H9 (cell line): ENCODE measurements at regions not wholly inside any gene's neighbourhood (a gene's known extent, or its start where the extent isn't known, plus 50 kb on each side); places are given as distances from the start of the nearest gene placed in this dataset.

ENCODE experiments used
- DNase-seq: peaks from one replicate; pipeline ENCODE4 v3.0.0-alpha.2; 2017
- H2AFZ ChIP-seq: one replicate; pipeline ENCODE4 v1.6.1; 2013; ENCODE audit warnings: mild to moderate bottlenecking, low read length, control low read depth, moderate library complexity
- H2AK5ac ChIP-seq: 2 replicates; pipeline ENCODE4 v1.6.1; 2013; ENCODE audit warnings: low read length, control low read depth, mixed read lengths; ENCODE audit not compliant: insufficient read length
- H2BK120ac ChIP-seq: one replicate; pipeline ENCODE4 v1.6.1; 2013; ENCODE audit warnings: low read depth, mild to moderate bottlenecking, low read length, control low read depth, inconsistent platforms; ENCODE audit not compliant: poor library complexity, severe bottlenecking
- H2BK12ac ChIP-seq: 2 replicates; pipeline ENCODE4 v1.6.1; 2013; ENCODE audit warnings: low read length, control low read depth, mixed read lengths, low read depth; ENCODE audit not compliant: insufficient read length
- H2BK15ac ChIP-seq: 2 replicates; pipeline ENCODE4 v1.6.1; 2013; ENCODE audit warnings: low read depth, low read length, control low read depth
- H2BK20ac ChIP-seq: one replicate; pipeline ENCODE4 v1.6.1; 2013; ENCODE audit warnings: low read depth, mild to moderate bottlenecking, low read length, control low read depth, inconsistent platforms; ENCODE audit not compliant: poor library complexity, severe bottlenecking
- H2BK5ac ChIP-seq: 2 replicates; pipeline ENCODE4 v1.6.1; 2013; ENCODE audit warnings: low read length, control low read depth, mixed read lengths; ENCODE audit not compliant: insufficient read length
- H3K14ac ChIP-seq: 2 replicates; pipeline ENCODE4 v1.6.1; 2013; ENCODE audit warnings: low read length, control low read depth; ENCODE audit not compliant: insufficient read depth
- H3K18ac ChIP-seq: 2 replicates; pipeline ENCODE4 v1.6.1; 2013; ENCODE audit warnings: low read depth, mild to moderate bottlenecking, mixed read lengths, low read length, control low read depth; ENCODE audit not compliant: insufficient read length
- H3K23ac ChIP-seq: 2 replicates; pipeline ENCODE4 v1.6.1; 2013; ENCODE audit warnings: low read length, control low read depth, mixed read lengths, low read depth; ENCODE audit not compliant: insufficient read length
- H3K23me2 ChIP-seq: 2 replicates; pipeline ENCODE4 v1.6.1; 2013; ENCODE audit warnings: low read depth, mild to moderate bottlenecking, mixed read lengths, low read length, control low read depth; ENCODE audit not compliant: insufficient read length, poor library complexity, severe bottlenecking
- H3K27ac ChIP-seq: 2 replicates; pipeline ENCODE4 v1.5.1; 2013; ENCODE audit warnings: low read length, control low read depth, mixed read lengths, low read depth; ENCODE audit not compliant: insufficient read length
- H3K27me3 ChIP-seq: 2 replicates; pipeline ENCODE4 v1.6.1; 2013; ENCODE audit warnings: low read length, control low read depth, inconsistent platforms; ENCODE audit not compliant: insufficient read depth
- H3K4ac ChIP-seq: 2 replicates; pipeline ENCODE4 v1.6.1; 2013; ENCODE audit warnings: low read depth, mild to moderate bottlenecking, control low read depth, inconsistent platforms, low read length, moderate library complexity
- H3K4me1 ChIP-seq: 2 replicates; pipeline ENCODE4 v1.6.1; 2013; ENCODE audit warnings: low read length, control low read depth, inconsistent platforms; ENCODE audit not compliant: insufficient read depth
- H3K4me2 ChIP-seq: 2 replicates; pipeline ENCODE4 v1.6.1; 2013; ENCODE audit warnings: low read length, control low read depth, mixed read lengths; ENCODE audit not compliant: insufficient read length, insufficient read depth
- H3K56ac ChIP-seq: 2 replicates; pipeline ENCODE4 v1.6.1; 2013; ENCODE audit warnings: low read depth, mild to moderate bottlenecking, mixed read lengths, low read length, control low read depth; ENCODE audit not compliant: insufficient read length
- H3K79me1 ChIP-seq: 2 replicates; pipeline ENCODE4 v1.6.1; 2013; ENCODE audit warnings: low read depth, mild to moderate bottlenecking, moderate library complexity, low read length, control low read depth, inconsistent platforms; ENCODE audit not compliant: insufficient read depth, poor library complexity, severe bottlenecking
- H3K79me2 ChIP-seq: 2 replicates; pipeline ENCODE4 v1.6.1; 2013; ENCODE audit warnings: low read length, control low read depth, inconsistent platforms; ENCODE audit not compliant: insufficient read depth
- H3K9ac ChIP-seq: 2 replicates; pipeline ENCODE4 v1.6.1; 2013; ENCODE audit warnings: low read length, control low read depth, mixed read lengths; ENCODE audit not compliant: insufficient read length; ENCODE audit errors: extremely low read depth
- H3K9me3 ChIP-seq: one replicate; pipeline ENCODE4 v1.6.1; 2013; ENCODE audit warnings: low read depth, low read length, inconsistent platforms; ENCODE audit not compliant: control insufficient read depth
- H3T11ph ChIP-seq: one replicate; pipeline ENCODE4 v1.6.1; 2013; ENCODE audit warnings: mild to moderate bottlenecking, low read length, control low read depth, inconsistent platforms
- H4K20me1 ChIP-seq: one replicate; pipeline ENCODE4 v1.6.1; 2013; ENCODE audit not compliant: control insufficient read depth, insufficient read length, insufficient read depth
- H4K5ac ChIP-seq: 2 replicates; pipeline ENCODE4 v1.6.1; 2013; ENCODE audit warnings: low read depth, mild to moderate bottlenecking, mixed read lengths, low read length, control low read depth; ENCODE audit not compliant: insufficient read length
- H4K8ac ChIP-seq: replicated peaks from 2 replicates; pipeline ENCODE4 v1.6.1; 2013; ENCODE audit warnings: low read length, control low read depth, mixed read lengths, low read depth; ENCODE audit not compliant: insufficient read length
- H4K91ac ChIP-seq: 2 replicates; pipeline ENCODE4 v1.6.1; 2013; ENCODE audit warnings: low read depth, mild to moderate bottlenecking, moderate library complexity, mixed read lengths, low read length, control low read depth; ENCODE audit not compliant: insufficient read length
- H3K27ac Mint-ChIP-seq, 3 experiments: 2 replicates in 2 of 3; 3 replicates in 1 of 3; pipeline ENCODE4 v1.8.0; 2020 to 2021; ENCODE audit warnings: mixed read lengths in 3 of 3, mild to moderate bottlenecking in 1 of 3, moderate library complexity in 1 of 3
- H3K27me3 Mint-ChIP-seq: 2 replicates; pipeline ENCODE4 v1.8.0; 2021; ENCODE audit warnings: low read depth, mild to moderate bottlenecking, moderate library complexity, mixed read lengths
- H3K36me3 Mint-ChIP-seq, 3 experiments: 2 replicates in 2 of 3; 3 replicates in 1 of 3; pipeline ENCODE4 v1.8.0; 2020 to 2021; ENCODE audit warnings: low read depth in 3 of 3, mixed read lengths in 3 of 3; ENCODE audit not compliant: insufficient read depth in 1 of 3
- H3K4me1 Mint-ChIP-seq, 2 experiments: 2 replicates each; pipeline ENCODE4 v1.8.0; 2020; ENCODE audit warnings: mixed read lengths in 2 of 2
- H3K4me3 Mint-ChIP-seq, 2 experiments: 2 replicates in 1 of 2; 3 replicates in 1 of 2; pipeline ENCODE4 v1.8.0; 2020 to 2021; ENCODE audit warnings: mild to moderate bottlenecking in 2 of 2, mixed read lengths in 2 of 2, moderate library complexity in 1 of 2
- H3K9me3 Mint-ChIP-seq, 2 experiments: 2 replicates in 1 of 2; 3 replicates in 1 of 2; pipeline ENCODE4 v1.8.0; 2020; ENCODE audit warnings: mild to moderate bottlenecking in 2 of 2, mixed read lengths in 2 of 2, moderate library complexity in 1 of 2
- WGBS: extraction: QIAGEN DNeasy Blood & Tissue Kit; methylation state at CpG from one replicate; pipeline ENCODE4 v1.1.7; 2013; ENCODE audit warnings: missing lambda C conversion rate, low lambda C conversion rate, mixed read lengths; ENCODE audit not compliant: insufficient read length; ENCODE audit errors: extremely low coverage; 5-methylcytosine and 5-hydroxymethylcytosine counted together
- TF ChIP-seq, protein P1 (sequence below): fragments of 200-600 bp; sonication (generic); conservative IDR thresholded peaks from 3 replicates; pipeline ENCODE4 v1.8.0; 2021; ENCODE audit warnings: antibody characterized with exemption, mild to moderate bottlenecking

DNA sequence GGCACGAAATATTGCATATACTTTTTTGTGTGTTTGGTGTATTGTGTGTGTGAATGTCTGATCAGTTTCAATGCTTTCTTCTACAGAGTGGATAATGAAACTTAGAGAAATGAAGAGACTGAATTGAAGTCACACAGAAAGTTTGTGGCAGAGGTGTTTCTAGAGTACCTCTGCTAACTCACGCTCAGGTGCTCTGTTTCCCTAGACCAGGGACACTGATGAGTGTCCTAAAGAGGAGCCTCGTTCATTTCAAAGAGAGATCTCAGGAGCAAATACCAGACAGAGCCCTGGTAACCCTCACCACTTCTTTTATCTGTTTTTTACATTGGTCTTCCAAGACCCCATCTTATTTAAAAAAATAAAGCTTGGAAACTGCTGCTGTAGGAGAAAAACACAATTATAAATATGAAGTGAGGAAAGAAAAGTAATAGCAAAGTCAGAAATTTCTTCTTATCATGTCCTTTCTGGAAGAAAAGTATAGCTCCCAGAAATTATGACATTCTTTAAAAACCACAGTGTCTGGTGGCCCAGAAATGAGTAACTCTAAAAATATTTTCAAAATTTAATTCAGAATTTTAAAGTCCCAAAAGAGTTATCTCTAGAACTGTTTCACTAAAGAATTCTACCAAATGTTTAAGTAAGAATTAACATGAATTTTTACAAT lies 720.6 kb downstream of the RFPL4B start:
- WGBS: no CpG with 5 or more reads among the region's 3 CpGs
- Histone ChIP-seq H3T11ph (no peak overlapping the region), H2BK5ac (no peak overlapping the region), H3K4ac (no peak overlapping the region), H3K14ac (no peak overlapping the region), H2BK120ac (no peak overlapping the region), H3K56ac (no peak overlapping the region), H2BK15ac (no peak overlapping the region), H3K27me3 (no peaks in the 10 kb centered on the region), H3K23me2 (no peaks in the 10 kb centered on the region), H3K27ac (no peak overlapping the region), H3K9ac (no peak overlapping the region), H3K4me2 (no peak overlapping the region), H3K79me1 (no peaks in the 10 kb centered on the region), H3K18ac (no peak overlapping the region), H4K5ac (no peak overlapping the region), H3K79me2 (no peaks in the 10 kb centered on the region), H2AK5ac (no peak overlapping the region), H3K4me1 (no peaks in the 10 kb centered on the region), H2AFZ (no peak overlapping the region), H4K91ac (no peak overlapping the region), H4K8ac (no peak overlapping the region), H3K23ac (no peak overlapping the region), H2BK20ac (no peak overlapping the region), H3K9me3 (no peaks in the 10 kb centered on the region), H2BK12ac (no peak overlapping the region), H4K20me1 (no peaks in the 10 kb centered on the region)
- no peaks in the 10 kb centered on the region; a peak in 1 of 7 replicates for H3K36me3 Mint-ChIP-seq
- H3K27ac Mint-ChIP-seq: no peak overlapping the region
- no peak overlapping the region for H3K4me3 Mint-ChIP-seq
- no peaks in the 10 kb centered on the region for H3K9me3 Mint-ChIP-seq
- peaks cover 14 to 23% of the 10 kb centered on the region in 2 experiments for H3K4me1 Mint-ChIP-seq
- TF ChIP-seq, protein P1, sequence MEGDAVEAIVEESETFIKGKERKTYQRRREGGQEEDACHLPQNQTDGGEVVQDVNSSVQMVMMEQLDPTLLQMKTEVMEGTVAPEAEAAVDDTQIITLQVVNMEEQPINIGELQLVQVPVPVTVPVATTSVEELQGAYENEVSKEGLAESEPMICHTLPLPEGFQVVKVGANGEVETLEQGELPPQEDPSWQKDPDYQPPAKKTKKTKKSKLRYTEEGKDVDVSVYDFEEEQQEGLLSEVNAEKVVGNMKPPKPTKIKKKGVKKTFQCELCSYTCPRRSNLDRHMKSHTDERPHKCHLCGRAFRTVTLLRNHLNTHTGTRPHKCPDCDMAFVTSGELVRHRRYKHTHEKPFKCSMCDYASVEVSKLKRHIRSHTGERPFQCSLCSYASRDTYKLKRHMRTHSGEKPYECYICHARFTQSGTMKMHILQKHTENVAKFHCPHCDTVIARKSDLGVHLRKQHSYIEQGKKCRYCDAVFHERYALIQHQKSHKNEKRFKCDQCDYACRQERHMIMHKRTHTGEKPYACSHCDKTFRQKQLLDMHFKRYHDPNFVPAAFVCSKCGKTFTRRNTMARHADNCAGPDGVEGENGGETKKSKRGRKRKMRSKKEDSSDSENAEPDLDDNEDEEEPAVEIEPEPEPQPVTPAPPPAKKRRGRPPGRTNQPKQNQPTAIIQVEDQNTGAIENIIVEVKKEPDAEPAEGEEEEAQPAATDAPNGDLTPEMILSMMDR: no peak
- no peak for DNase-seq
- no peaks in the 10 kb centered on the region for H3K27me3 Mint-ChIP-seq
